Neural cell (in vitro differentiated cells): ENCODE measurements at regions not wholly inside any gene's neighbourhood (a gene's known extent, or its start where the extent isn't known, plus 50 kb on each side); places are given as distances from the start of the nearest gene placed in this dataset.

Experiments
- H2AFZ ChIP-seq: fragments of 200-600, 300-800 bp; sonication (generic), shearing (Covaris generic); 2 replicates; pipeline ENCODE4 v1.6.0; 2014; ENCODE audit warnings: low read depth, mild to moderate bottlenecking, antibody characterized with exemption, low read length, moderate library complexity
- H3F3A ChIP-seq: fragments of 200-600 bp; shearing (Covaris generic); 2 replicates; pipeline ENCODE4 v1.6.1; 2016; ENCODE audit warnings: mild to moderate bottlenecking, moderate library complexity, mixed read lengths, antibody characterized with exemption, low read length; ENCODE audit not compliant: insufficient read depth, poor library complexity, severe bottlenecking
- H3K27ac ChIP-seq: fragments of 200-600, 300-800 bp; sonication (generic), shearing (Covaris generic); 2 replicates; pipeline ENCODE4 v1.5.1; 2014; ENCODE audit warnings: mild to moderate bottlenecking, low read length, moderate library complexity
- H3K27me3 ChIP-seq: fragments of 300-800, 200-600 bp; sonication (generic), shearing (Covaris generic); 2 replicates; pipeline ENCODE4 v1.6.0; 2014; ENCODE audit warnings: mild to moderate bottlenecking, low read depth, low read length, moderate library complexity; ENCODE audit not compliant: insufficient read depth
- H3K36me3 ChIP-seq: fragments of 300-800, 200-600 bp; sonication (generic), shearing (Covaris generic); 2 replicates; pipeline ENCODE4 v1.5.1; 2014; ENCODE audit warnings: mild to moderate bottlenecking, antibody characterized with exemption, low read length, moderate library complexity; ENCODE audit not compliant: insufficient read depth
- H3K4me2 ChIP-seq: fragments of 300-800, 200-600 bp; sonication (generic), shearing (Covaris generic); 2 replicates; pipeline ENCODE4 v1.6.0; 2014; ENCODE audit warnings: mild to moderate bottlenecking, low read length
- H3K4me3 ChIP-seq: fragments of 300-800, 200-600 bp; sonication (generic), shearing (Covaris generic); 2 replicates; pipeline ENCODE4 v1.5.1; 2014; ENCODE audit warnings: mild to moderate bottlenecking, low read length, moderate library complexity
- H3K79me2 ChIP-seq: fragments of 200-600 bp; shearing (Covaris generic); replicated peaks from 2 replicates; pipeline ENCODE4 v1.6.0; 2014; ENCODE audit warnings: mild to moderate bottlenecking, low read length, moderate library complexity; ENCODE audit not compliant: insufficient read depth
- H3K9ac ChIP-seq: fragments of 300-800, 200-600 bp; sonication (generic), shearing (Covaris generic); 2 replicates; pipeline ENCODE4 v1.6.1; 2016; ENCODE audit warnings: mild to moderate bottlenecking, low read length, mixed read lengths
- H3K9me2 ChIP-seq: fragments of 200-600 bp; shearing (Covaris generic); 2 replicates; pipeline ENCODE4 v1.6.1; 2016; ENCODE audit warnings: mild to moderate bottlenecking, low read length, mixed read lengths; ENCODE audit not compliant: insufficient read depth
- H3K9me3 ChIP-seq: fragments of 200-600, 300-800 bp; sonication (generic), shearing (Covaris generic); 2 replicates; pipeline ENCODE4 v1.6.1; 2016; ENCODE audit warnings: mild to moderate bottlenecking, mixed run types, low read length, moderate library complexity, mixed read lengths
- H4K20me1 ChIP-seq: fragments of 200-600 bp; shearing (Covaris generic); 2 replicates; pipeline ENCODE4 v1.6.1; 2016; ENCODE audit warnings: mild to moderate bottlenecking, mixed run types; ENCODE audit not compliant: insufficient read depth
- EP300 ChIP-seq: fragments of 450-650 bp; conservative IDR thresholded peaks from 2 replicates; pipeline ENCODE4 v1.6.1; 2014; ENCODE audit warnings: antibody characterized with exemption, mild to moderate bottlenecking, moderate library complexity; ENCODE audit not compliant: poor library complexity, severe bottlenecking
- EZH2 ChIP-seq: fragments of 200-600, 300-800 bp; shearing (Covaris generic), sonication (generic); IDR thresholded peaks from 2 replicates; pipeline ENCODE4 v1.6.1; 2014; ENCODE audit warnings: antibody characterized with exemption, low read length, borderline replicate concordance, mild to moderate bottlenecking; ENCODE audit not compliant: insufficient read depth, poor library complexity, severe bottlenecking
- MXI1 ChIP-seq: fragments of 450-650 bp; conservative IDR thresholded peaks from 2 replicates; pipeline ENCODE4 v1.6.1; 2014; ENCODE audit warnings: antibody characterized with exemption, mild to moderate bottlenecking; ENCODE audit not compliant: poor library complexity, severe bottlenecking
- POLR2AphosphoS5 ChIP-seq: IDR thresholded peaks from 2 replicates; pipeline ENCODE4 v1.6.1; 2012
- RAD21 ChIP-seq: fragments of 450-650 bp; conservative IDR thresholded peaks from 2 replicates; pipeline ENCODE4 v1.6.1; 2014; ENCODE audit warnings: antibody characterized with exemption, mild to moderate bottlenecking, moderate library complexity
- SMC3 ChIP-seq: fragments of 450-650 bp; conservative IDR thresholded peaks from 2 replicates; pipeline ENCODE4 v1.6.1; 2014; ENCODE audit warnings: antibody characterized with exemption, mild to moderate bottlenecking, moderate library complexity; ENCODE audit not compliant: poor library complexity
- TAF1 ChIP-seq: IDR thresholded peaks from 2 replicates; pipeline ENCODE4 v1.6.1; 2012; ENCODE audit warnings: low read depth
- TF ChIP-seq, protein P1 (sequence below): fragments of 450-650 bp; IDR thresholded peaks from 2 replicates; pipeline ENCODE4 v1.5.1; 2014; ENCODE audit warnings: antibody characterized with exemption, mild to moderate bottlenecking, moderate library complexity; ENCODE audit not compliant: poor library complexity, severe bottlenecking
- TF ChIP-seq, protein P2 (sequence below): IDR thresholded peaks from 2 replicates; pipeline ENCODE4 v1.6.1; 2012; ENCODE audit warnings: borderline replicate concordance

DNA sequence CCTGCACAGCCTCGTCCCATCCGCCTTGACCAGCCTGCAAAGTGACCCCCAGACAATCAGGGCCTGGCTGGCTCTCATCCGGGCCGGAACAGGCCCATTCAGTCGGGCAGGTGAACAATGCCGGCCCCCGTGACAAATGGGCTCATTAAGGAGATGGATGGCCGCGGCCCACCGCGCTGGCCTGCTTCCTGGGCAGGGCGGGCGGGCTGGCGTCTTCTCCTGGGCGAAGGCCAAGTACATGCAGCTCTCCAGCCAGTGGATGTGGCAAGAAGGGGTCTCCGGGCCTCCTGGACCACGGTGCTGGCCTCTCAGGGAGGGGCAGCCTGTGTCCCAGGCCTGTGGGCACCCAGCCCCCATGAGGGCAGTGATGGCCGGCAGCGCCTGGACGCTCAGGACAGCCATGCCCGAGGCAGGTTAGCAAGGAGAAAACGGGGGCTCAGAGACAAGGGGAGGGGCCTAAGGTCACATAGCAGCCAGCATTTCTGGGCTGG is 1022.8 kb downstream of the BRD1 start:
- no peak overlapping the region for H3K4me2 ChIP-seq
- H3K9me2 ChIP-seq: no peaks in the 10 kb centered on the region
- no peak overlapping the region for H3K9ac ChIP-seq
- H4K20me1 ChIP-seq: no peaks in the 10 kb centered on the region
- H3K27me3 ChIP-seq: no peaks in the 10 kb centered on the region
- no peaks in the 10 kb centered on the region for H3K79me2 ChIP-seq
- no peaks in the 10 kb centered on the region for H3K9me3 ChIP-seq
- H3K4me3 ChIP-seq: no peak overlapping the region
- H2AFZ ChIP-seq: no peak overlapping the region
- no peaks in the 10 kb centered on the region for H3F3A ChIP-seq
- no peaks in the 10 kb centered on the region for H3K36me3 ChIP-seq
- no peak overlapping the region for H3K27ac ChIP-seq
- TF ChIP-seq TAF1 (no peak), SMC3 (no peak), RAD21 (no peak), MXI1 (no peak), EP300 (no peak), EZH2 (no peak), POLR2AphosphoS5 (no peak)
- TF ChIP-seq, protein P1, sequence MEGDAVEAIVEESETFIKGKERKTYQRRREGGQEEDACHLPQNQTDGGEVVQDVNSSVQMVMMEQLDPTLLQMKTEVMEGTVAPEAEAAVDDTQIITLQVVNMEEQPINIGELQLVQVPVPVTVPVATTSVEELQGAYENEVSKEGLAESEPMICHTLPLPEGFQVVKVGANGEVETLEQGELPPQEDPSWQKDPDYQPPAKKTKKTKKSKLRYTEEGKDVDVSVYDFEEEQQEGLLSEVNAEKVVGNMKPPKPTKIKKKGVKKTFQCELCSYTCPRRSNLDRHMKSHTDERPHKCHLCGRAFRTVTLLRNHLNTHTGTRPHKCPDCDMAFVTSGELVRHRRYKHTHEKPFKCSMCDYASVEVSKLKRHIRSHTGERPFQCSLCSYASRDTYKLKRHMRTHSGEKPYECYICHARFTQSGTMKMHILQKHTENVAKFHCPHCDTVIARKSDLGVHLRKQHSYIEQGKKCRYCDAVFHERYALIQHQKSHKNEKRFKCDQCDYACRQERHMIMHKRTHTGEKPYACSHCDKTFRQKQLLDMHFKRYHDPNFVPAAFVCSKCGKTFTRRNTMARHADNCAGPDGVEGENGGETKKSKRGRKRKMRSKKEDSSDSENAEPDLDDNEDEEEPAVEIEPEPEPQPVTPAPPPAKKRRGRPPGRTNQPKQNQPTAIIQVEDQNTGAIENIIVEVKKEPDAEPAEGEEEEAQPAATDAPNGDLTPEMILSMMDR: no peak
- TF ChIP-seq, protein P2, sequence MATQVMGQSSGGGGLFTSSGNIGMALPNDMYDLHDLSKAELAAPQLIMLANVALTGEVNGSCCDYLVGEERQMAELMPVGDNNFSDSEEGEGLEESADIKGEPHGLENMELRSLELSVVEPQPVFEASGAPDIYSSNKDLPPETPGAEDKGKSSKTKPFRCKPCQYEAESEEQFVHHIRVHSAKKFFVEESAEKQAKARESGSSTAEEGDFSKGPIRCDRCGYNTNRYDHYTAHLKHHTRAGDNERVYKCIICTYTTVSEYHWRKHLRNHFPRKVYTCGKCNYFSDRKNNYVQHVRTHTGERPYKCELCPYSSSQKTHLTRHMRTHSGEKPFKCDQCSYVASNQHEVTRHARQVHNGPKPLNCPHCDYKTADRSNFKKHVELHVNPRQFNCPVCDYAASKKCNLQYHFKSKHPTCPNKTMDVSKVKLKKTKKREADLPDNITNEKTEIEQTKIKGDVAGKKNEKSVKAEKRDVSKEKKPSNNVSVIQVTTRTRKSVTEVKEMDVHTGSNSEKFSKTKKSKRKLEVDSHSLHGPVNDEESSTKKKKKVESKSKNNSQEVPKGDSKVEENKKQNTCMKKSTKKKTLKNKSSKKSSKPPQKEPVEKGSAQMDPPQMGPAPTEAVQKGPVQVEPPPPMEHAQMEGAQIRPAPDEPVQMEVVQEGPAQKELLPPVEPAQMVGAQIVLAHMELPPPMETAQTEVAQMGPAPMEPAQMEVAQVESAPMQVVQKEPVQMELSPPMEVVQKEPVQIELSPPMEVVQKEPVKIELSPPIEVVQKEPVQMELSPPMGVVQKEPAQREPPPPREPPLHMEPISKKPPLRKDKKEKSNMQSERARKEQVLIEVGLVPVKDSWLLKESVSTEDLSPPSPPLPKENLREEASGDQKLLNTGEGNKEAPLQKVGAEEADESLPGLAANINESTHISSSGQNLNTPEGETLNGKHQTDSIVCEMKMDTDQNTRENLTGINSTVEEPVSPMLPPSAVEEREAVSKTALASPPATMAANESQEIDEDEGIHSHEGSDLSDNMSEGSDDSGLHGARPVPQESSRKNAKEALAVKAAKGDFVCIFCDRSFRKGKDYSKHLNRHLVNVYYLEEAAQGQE: no peak

DNA sequence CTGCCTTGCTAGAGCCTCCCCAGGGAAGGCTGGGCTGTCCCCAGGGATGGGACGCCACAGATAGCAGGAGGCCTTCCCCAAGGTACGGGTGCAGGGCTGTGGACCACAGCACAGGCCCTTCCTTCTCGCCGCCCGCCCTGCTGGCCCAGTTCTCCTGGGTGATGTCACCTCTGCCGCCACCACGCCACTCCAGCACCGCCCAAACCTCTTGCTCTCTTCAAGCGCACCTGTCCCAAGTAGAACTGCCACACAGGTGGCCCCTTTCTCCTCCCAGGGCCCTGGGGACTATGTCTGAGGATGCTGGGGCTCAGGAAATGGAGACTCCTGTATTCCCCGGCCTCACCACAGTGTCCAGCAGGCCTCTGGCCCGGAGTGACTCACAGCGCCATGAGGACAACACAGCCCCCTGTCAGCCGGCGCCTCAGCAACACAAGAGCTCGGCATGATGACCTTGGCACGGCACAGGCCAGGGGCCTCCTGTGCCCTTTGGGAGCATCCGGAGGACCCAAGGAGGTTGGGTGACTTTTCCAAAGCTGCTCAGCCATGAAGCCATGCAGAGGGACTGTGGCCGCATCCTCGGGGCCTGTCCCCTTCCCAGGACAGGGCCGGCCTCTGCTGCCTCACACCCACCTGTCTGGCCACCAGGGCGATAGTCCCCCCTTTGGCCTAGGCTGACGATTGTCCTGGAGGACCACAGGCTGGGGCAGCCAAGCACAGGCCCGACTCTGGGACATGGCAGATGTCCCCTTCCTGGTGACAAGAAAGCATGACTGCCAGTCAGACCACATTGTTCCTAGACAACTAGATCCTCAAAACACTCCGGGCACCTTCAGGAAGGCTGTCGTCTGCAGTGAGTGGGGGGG is 1023.5 kb downstream of the BRD1 start:
- no peaks in the 10 kb centered on the region for H4K20me1 ChIP-seq
- no peak overlapping the region for H3K4me2 ChIP-seq
- no peaks in the 10 kb centered on the region for H3K9me3 ChIP-seq
- no peaks in the 10 kb centered on the region for H3K79me2 ChIP-seq
- H3K27me3 ChIP-seq: no peaks in the 10 kb centered on the region
- no peak overlapping the region for H3K27ac ChIP-seq
- H2AFZ ChIP-seq: no peak overlapping the region
- no peaks in the 10 kb centered on the region for H3K36me3 ChIP-seq
- no peak overlapping the region for H3K4me3 ChIP-seq
- no peak overlapping the region for H3K9ac ChIP-seq
- no peaks in the 10 kb centered on the region for H3F3A ChIP-seq
- TF ChIP-seq POLR2AphosphoS5: no peak
- H3K9me2 ChIP-seq: no peaks in the 10 kb centered on the region
